Urothelium cell line (cell line): ENCODE measurements at regions not wholly inside any gene's neighbourhood (a gene's known extent, or its start where the extent isn't known, plus 50 kb on each side); places are given as distances from the start of the nearest gene placed in this dataset.
"Not testable (repeated sequence)": the region's sequence is repeated elsewhere in the genome, so short reads cannot be mapped to it uniquely, and the experiment has no call there.

Source experiments
- DNase-seq: peaks from one replicate; pipeline ENCODE4 v3.0.0; 2011; ENCODE audit warnings: low spot score, mixed read lengths
- FAIRE-seq: peaks from 2 replicates; lab custom pipeline; 2011; peaks lifted over from hg19 to GRCh38; lab: Jason Lieb, UNC

DNA sequence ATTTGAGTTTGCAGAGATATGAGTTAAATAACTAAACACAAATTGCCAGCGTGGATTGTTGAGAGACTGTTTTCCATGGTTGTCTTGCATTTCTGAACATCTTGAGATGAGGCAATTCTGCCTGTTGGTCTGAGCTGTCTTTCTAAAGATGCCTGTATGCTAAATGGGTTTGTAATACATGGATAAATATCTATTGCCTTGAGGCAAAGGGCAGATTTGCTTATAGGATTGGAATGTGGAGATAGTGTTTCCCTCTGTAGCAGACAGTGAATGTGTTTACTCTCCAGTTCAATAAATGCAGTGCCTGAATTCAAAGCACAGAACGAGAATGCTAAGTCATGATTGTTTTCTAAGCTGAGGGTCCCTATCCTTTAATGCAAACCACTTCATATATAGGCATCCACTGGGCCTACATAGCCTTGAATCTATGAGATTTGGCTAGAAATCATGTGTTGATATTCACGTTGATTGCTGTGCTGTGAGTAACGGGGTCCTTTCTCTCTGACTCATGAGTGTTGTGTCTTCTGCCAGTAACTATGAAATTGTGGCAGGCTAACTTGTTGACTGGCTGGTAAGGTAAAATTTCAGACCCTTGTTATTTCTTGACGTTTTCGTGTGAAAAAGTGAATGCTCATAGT lies 2554.8 kb downstream of the PCDH9 start:
- no peak for FAIRE-seq
- DNase-seq: peak; percentile 1

DNA sequence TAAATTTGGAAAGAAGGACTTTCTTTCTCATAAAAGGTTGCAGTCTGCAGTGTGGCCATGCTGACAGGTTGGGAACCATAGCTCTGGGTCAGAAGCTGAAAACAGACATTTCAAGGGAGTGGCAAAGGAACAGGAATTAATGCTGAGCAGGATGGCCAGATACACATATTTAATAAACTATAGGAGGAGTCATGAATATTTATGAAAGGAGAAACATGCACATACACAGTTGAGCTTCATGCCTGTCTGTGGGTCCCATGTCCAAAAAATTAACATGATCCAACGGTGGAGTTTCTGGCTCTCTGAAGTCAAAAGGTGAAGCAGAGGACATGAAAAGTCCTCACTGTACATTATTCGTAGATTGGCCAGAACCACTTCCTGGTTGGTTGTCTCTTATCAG lies 2556.0 kb downstream of the PCDH9 start:
- FAIRE-seq (no peak), DNase-seq (no peak)

DNA sequence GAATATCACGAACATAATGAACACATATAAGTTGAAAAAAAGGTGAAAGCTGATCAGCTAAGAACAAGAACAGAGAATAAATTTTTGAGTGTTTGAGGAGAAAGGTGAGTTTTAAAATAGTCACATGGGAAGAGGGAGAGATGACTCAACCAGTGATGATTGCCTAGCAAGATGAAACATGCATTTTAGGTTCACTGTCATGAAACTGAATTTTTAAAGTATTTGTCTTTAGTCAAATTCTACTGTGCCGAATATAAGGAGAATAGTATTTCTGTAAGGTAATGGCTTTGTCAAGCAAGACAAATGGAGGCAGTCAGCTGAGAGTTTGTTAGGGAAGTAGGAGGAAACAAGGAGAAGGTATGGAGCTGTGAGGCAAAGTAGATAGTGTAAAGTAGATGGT lies 2557.4 kb downstream of the PCDH9 start:
- FAIRE-seq (no peak), DNase-seq (no peak)

DNA sequence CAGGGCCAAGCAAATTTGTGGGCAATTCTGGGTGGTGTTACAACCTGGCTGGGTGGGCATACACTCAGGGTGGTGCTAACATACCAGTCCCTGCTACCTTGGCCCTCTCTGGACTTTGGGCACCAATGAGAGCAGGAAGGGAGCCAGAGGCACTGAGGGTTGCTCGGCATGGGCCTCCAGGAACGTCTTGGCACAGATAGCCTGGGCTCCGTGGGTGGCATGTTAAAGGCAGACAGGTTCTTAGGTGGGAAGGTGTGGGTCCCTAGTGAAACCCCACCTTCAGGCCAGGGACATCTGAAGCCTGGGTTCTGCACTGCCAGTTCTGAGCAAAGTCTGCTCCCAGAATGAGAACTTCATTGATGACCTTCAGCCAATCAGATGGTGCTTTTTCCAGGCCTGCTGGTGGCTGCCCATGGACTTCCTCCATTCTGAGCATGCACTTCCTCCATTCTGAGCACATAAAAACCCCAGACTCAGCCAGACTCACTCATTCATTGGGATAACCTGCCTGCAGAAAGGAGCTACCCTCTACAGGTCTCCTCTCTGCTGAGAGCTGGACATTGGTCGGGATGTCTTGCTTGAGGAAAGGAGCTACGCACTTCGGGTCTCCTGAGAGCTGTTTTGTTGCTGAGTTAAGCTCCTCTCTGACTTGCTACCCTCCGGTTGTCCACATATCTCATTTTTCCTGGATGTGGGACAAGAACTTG lies 2567.1 kb downstream of the PCDH9 start:
- no peak for FAIRE-seq
- no peak for DNase-seq

DNA sequence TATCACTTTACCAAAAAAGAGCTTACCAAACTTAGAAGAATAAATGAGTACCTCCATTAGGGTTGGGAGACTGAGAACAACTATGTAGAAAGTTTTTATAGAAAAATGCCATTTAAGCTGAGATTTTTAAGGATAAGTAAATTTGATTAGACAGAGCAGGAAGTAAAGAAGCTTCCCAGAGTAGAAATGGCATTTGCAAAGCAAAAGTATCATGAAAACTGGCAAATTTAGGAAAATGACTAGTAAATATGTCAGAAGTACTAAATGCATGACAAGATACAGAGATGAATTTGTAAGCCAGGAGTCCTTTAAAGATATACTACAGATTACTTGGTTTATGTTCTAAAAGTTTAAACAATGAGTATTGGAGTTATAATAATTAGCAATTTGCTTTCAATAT lies 2581.8 kb downstream of the PCDH9 start:
- no peak for FAIRE-seq
- no peak for DNase-seq

DNA sequence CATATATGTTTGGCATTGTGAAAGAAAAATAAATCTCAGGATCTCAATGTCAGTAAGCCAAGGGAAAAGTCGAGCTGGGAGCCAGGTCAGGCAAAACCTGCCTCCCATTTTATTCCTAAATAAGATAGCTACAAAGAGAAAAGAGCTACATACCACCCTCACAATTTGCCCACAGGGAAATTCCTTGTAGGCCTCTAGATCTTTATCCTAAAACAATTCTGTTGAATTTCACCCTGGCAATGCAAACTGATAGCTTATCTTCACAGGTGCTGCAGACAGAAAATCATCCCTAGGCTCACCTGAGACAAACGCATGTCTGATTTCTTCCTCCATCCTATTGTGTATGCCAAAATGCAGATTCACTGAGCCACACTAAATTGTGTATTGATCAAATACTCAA lies 2587.1 kb downstream of the PCDH9 start:
- FAIRE-seq (no peak), DNase-seq (no peak)

DNA sequence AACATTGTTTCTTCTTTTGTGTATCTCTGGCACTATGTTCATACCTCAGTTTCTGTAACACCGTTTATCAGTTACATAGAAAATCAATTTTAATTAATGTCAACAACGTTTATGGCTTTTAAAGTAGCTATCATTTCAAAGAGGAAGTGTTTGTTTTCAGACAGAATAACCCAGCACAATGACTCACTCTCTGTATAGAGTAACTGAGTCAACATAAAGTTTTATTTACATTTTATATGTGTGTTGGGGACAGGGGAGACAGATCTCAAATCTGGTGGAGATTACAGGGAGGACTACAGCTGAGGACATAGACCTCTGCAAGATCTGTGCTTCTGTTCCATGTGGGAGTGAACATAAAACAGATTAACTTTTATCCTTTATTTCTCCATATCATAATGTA lies 2590.1 kb downstream of the PCDH9 start:
- FAIRE-seq (no peak), DNase-seq (no peak)

DNA sequence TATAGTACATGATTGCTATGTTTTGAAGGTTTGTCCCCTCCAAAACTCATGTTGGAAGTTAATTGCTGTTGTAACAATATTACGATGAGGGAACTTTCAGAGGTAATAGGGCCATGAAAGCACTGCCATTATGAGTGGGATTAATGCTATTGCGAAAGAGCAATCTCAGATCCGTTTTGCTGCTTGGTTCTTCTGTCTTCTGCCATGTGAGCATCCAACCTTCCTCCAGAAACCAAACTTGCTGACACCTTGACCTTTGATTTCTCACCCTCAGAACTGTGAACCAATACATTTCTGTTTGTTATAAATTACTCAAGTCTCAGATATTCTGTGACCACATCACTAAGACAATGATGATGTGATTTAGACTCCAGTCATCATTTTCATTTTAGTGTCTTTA lies 2590.9 kb downstream of the PCDH9 start:
- FAIRE-seq (no peak), DNase-seq (no peak)

DNA sequence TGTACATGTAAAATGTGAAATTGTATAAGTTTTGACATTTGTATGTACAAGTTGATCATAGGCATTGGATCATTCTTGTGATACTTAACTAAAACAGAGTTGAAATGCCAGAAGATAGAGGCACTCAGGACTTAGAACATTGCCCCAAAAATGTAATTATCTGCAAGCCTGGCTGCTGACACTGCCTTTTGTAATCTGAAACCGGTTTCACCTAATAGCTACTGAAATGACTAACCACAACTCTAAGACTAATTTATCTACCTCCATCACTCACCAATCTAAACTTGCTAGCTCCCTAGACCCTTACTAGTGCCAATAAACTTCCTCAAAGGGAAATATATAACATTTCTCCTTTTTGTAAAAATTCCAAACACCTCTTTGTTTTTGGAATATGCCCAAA lies 2596.2 kb downstream of the PCDH9 start:
- DNase-seq: no peak
- FAIRE-seq: no peak

DNA sequence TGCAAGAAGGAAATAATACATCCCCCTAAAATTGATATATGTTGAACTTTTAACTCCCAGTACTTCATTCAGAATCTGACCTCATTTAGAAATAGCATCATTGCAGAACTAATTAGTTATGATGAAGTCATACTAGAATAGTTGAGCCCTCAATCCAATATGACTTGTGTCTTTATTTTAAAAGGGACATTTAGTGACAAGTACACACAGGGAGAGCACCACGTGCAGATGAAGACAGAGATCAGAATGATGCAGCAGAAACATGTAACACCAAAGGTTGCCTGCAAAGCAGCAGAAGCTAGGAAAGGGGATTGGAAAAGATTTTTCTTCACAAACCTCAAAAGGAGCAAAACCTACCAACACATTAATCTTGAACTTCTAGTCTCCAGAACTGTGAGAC lies 2602.5 kb downstream of the PCDH9 start:
- DNase-seq (no peak), FAIRE-seq (no peak)

DNA sequence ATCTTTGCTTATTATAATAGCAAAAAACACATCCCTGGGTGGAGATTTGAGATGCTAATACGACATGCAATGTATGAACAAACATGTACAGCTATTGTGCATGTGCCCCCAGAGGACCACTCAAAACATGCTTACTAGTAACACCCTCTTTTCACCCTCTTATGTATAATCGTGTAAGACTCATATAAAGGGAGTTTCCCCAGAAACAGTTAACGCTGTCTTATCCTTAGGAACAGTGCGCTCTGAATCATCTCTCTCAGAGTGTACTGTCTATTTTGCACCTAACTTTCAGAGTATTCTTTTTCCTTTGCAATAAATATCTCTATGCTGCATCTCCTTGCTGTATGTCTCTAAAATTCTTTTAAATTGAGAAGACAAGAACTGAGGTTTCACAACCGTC lies 2604.0 kb downstream of the PCDH9 start:
- no peak for FAIRE-seq
- no peak for DNase-seq

DNA sequence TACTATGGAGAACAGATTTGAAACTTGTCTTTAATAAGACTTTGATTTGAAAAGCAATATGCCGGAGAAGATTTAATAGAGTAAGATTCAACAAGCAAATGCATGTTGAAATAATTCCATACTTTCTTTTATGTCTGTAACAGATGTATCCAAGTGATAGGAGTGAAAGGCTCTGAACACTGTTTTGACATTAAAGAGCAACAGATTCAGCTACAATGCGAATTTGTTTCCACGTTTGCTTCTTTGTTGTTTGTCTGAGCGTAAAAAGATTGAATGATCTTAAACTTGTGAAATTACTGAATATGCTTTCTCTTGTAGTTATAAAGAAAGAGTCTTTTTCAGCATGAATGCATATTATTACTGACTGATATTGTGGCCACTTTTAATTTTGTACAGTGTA lies 2612.9 kb downstream of the PCDH9 start:
- FAIRE-seq: no peak
- DNase-seq: no peak

DNA sequence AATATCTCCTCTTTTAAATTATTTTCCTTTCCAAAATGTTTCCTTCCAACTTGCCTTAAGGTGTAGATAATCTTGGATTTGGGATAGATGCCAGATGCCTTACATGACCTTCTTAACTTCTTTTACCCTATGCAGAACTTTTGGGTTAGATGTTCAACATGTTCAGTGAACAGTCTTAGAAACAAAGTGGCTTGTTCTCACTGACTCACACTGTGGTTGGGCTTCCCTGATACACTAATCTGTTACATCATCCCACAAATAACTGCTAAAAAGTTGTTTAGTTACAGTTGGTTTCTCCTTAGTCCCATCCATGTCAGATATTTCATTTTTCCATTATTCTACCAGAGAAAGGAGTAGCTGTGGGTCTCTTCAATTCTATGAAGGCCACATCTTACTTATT lies 2638.2 kb downstream of the PCDH9 start:
- FAIRE-seq (no peak), DNase-seq (no peak)

DNA sequence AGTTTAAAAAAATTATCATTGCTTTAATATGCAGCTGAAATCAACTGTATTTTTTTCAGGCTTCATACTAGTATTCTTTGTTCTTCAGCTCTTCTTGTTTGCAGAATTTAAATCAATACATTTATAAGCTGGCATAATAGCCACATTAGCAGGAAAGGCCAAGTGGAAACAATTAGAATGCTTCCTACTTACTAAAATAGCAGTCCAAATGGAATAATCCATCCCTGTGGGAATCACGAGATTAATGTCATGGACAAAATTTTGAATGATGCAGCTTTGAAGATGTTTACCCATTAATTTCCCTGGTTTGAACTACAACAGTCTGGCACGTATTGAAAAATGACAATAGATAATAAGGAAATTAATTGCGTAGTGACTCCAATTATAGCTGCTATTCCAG lies 2650.8 kb downstream of the PCDH9 start:
- DNase-seq (no peak), FAIRE-seq (no peak)

DNA sequence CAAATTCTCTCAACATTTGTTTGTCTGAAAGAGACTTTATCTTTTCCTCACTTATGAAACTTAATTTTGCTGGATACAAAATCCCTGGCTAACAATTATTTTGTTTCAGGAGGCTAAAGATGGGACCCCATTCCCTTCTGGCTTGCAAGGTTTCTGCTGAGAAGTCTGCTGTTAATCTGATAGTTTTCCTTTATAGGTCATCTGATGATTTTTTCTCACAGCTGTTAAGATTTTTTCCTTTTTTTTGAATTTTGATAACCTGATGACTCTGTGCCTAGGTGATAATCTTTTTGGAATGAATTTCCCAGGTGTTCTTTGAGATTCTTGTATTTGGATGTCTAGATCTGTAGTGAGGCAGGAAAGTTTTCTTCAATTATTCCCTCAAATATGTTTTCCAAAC lies 2661.4 kb downstream of the PCDH9 start:
- no peak for FAIRE-seq
- no peak for DNase-seq

DNA sequence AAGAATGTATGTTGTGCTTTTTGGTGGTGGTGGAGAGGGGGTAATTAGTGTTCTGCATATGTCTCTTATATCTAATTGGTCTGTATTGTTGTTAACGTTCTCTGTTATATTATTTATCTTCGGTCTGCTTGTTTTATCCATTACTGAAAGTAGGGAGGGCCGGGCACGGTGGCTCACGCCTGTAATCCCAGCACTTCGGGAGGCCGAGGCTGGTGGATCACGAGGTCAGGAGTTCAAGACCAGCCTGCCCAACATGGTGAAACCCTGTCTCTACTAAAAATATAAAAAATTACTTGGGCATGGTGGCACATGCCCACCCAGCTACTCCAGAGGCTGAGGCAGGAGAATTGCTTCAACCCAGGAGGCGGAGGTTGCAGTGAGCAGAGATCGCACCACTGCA lies 2672.1 kb downstream of the PCDH9 start:
- FAIRE-seq, DNase-seq: not testable (repeated sequence)

DNA sequence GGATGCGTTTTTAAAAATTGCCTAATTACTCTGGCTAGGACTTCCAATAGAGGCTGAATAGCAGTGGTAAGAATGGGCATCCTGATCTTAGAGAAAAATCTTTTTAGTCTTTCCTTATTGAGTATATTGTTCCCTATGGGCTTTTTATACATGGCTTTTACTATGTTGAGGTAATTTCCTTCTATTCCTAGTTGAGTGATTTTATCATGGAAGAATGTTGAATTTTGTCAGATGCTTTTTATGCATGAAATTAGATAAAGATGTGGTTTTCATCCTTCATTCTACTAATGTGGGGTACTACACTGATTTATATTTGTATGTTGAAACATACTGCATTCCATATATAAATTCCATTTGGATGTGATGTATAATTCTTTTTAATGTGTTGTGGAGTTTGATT lies 2673.8 kb downstream of the PCDH9 start:
- no peak for DNase-seq
- FAIRE-seq: no peak

DNA sequence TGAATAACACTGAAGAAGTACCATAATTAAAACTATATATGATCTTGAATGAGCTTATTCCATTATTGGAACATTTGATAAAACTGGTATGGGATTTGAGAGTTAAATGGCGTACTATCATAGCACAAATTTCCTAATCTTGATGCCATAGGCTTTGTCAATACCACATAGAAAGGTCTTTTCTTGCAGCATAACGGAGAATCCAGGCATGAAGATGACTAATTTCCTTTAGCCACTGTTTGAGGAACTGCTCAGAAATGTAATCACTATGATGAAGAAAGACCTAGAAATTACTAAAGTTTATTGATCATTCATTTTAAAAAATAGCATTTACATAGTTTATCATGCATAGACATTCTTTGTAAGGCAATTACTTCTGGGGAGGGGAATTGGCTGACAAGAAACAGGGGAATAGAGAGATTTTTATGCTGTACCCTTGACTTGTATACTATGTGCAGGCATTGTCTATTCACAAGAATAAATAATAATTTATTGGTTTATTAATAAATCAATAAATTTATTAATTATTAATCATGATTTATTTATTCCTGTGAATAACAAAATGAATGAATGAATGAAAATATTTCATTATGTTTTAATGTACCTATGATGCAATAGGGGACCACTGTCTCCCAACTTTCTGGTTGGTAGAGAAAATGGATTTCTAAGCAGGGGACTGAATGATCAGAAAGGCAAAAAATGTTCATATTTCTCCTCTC lies 2676.6 kb downstream of the PCDH9 start:
- DNase-seq: no peak
- no peak for FAIRE-seq

DNA sequence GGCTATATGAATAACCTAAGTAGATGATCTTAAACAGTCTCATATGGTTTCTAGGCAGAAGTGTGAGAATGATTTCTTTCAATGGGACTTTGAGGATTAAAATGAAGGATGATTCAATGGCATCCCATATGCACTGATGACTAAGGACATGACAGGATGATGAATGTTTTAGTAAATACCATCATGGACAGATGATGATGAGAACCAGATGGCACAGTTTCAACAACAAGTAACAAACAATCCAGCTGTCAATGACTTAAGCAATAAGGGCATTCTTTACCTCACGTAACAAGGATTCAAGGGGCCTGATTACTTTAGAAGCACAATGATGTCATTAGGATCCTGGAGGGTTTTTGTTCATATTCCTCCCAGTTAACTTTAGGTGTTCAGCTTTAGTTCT lies 2678.4 kb downstream of the PCDH9 start:
- FAIRE-seq (no peak), DNase-seq (no peak)

DNA sequence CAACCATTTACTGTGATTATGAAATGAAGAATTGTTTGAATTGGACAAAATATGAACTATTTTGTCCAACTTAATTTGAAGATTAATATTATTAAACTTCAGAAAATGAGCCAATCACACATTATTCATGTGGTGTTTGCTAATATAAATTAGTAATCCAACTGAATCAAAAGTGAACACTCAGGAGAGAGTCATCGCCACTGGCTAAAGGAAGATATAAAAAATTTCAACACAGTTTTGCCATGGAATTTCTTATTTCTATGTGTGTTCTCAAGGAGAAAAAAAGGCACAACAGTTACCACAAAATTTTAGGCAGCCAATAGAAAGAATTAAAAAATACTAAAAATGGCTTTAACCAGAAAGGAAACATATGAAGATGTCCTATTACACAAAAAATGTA lies 2683.8 kb downstream of the PCDH9 start:
- DNase-seq (no peak), FAIRE-seq (no peak)

DNA sequence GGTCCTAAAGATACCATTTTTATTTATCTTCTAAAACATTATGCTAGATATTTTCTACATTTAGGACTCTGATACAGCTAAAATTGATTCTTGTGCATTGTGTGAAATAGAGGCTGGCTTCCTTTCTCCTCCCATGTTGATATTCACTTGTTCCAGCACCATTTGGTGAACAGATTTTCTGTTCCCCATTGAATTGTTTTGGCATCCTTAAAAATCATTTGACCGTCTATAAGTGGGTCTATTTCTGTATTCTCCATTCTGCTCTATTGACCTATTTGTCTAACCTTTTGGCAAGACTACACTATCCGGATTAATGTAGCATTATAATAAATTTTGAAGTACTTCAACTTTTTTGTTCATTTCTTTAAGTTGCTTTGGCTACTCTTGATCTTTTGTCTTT lies 2689.2 kb downstream of the PCDH9 start:
- FAIRE-seq: no peak

DNA sequence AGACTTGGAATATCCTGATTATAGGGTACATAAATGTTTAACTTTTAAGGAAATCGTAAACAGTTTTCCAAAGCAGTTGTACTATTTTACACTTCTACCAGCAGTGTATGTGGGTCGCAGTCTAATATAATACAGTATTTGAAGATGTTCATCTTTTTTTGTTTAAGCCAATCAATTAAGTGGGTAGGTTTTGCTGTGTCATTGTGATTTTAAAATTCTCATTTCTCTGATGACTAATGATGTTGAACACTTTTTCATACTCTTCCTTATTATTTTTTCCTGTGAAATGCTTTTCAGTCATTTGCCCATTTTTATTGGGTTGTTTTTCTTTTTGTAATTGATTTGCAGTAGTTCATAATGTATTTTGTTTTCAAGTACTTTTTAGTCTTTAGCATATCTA lies 2689.7 kb downstream of the PCDH9 start:
- no peak for FAIRE-seq
- DNase-seq: no peak

More for the DNA sequence above, 2689.2 kb downstream of the PCDH9 start:
- DNase-seq: no peak
